GM18520 (cell line): ENCODE measurements at regions not wholly inside any gene's neighbourhood (a gene's known extent, or its start where the extent isn't known, plus 50 kb on each side); places are given as distances from the start of the nearest gene placed in this dataset.
"Not testable (repeated sequence)": the region's sequence is repeated elsewhere in the genome, so short reads cannot be mapped to it uniquely, and the experiment has no call there.

Source experiments
- ATAC-seq: cut with Tn5 transposase; IDR thresholded peaks from one replicate; pipeline ENCODE4 v1.9.1; 2021; ENCODE audit not compliant: unreplicated experiment

DNA sequence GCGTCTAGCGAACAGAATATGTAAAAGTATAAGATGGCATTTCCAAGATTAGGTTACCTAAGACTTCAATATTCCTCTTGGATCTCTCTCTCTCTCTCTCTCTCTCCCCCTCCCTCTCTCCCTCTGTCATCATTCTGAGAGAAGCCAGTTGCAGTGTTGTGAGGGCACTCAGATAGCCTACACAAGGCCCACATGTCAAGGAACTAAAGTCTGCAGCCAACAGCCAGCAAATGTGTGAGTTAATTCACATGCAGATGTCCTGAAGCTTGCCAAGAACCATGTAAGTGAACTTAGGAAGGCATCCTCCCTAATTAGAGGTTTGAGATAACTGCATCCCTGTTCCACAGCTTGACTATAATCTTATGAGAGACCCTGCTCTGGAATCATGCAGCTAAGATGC, 822.9 kb upstream of the PRR20A start:
- ATAC-seq = no peak

- no peak for ATAC-seq
These were observed 808.0 kb upstream of the PRR20A start for GRCh38 chr13:56332671-56333070.

GRCh38 chr13:56335775-56336174, 804.9 kb upstream of the PRR20A start:
- no peak for ATAC-seq

- no peak for ATAC-seq
These were observed 802.3 kb upstream of the PRR20A start for GRCh38 chr13:56338421-56338820.

- no peak for ATAC-seq
These were observed 793.7 kb upstream of the PRR20A start for GRCh38 chr13:56347014-56347413.

DNA sequence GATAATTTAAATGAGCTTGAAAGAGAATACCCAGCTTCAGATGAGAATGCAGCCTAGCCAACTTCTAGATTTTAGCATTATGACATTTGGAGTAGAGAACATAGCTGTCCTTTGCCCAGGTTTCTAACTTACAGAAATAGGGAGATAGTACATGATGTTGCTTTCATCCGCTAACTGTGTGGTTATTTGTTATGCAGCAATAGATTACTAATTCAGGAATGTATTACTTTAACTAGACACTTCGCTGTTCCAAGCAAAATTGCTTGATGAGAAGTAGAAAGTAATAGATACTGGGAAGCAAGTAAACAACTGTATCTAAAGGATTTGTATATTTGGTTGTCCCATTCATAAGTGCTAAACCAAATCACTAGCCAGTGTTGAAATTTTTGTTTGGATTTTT, 790.9 kb upstream of the PRR20A start:
- no peak for ATAC-seq

DNA sequence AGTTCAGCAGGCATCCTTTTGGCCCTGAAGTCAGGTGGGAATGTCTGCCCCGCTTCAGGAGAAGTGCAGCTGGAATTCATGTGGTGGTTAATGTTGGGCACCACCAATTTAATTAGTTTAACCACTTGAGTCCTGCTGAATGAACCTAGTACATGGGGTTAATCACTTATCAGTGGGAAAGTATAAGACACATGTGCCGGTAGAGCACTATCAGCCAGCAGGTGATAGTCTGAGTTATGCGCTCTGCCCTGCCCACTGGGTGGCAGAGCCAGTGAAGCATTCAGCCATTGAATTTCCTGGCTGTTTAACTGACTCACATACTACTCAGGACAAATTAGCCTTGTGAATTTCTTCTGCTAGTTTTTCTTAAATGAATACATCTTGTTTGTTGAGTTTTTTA, 789.7 kb upstream of the PRR20A start:
- ATAC-seq = no peak

- no peak for ATAC-seq
These were observed 788.4 kb upstream of the PRR20A start for GRCh38 chr13:56352361-56352760.

DNA sequence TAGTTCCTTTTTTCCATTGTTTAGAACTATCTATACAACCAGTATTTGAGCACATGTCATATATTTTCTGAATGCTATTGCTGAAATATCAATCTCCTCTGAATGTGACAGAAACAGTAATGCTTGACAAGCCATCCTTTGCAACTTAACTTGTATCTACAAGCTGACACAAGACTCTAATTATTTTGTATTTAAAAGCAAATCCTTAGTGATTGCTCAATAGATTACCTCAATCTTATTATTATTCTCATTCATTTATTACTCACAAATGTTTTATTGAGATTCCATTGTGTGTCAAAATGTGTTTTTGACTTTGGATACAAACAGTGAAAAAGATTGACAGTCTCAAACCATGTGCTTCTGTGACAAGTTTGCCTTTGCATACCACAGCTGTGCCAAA, 787.8 kb upstream of the PRR20A start:
- no peak for ATAC-seq

DNA sequence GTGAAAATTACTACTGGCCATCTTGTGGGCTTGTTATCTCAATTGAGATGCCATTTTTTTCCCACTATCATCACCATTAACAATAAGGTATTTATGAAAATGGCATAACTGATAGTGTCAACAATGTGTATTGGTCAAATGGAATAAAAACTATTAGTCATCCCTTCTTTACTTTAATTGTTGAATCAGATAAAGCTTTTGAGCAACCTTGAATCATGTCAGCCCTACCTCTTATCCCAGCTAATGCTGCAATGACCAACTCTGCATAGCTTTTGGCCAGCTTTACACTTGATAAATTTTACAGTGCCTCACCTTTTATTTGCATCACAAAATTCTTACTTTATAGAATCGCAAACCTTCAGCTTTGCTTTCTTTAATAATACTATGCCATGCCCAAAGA, 784.0 kb upstream of the PRR20A start:
- no peak for ATAC-seq

- ATAC-seq = no peak
These were observed 762.2 kb upstream of the PRR20A start for GRCh38 chr13:56378566-56378965.

GRCh38 chr13:56393549-56393948, 747.2 kb upstream of the PRR20A start:
- ATAC-seq = no peak

- ATAC-seq = no peak
These were observed 744.4 kb upstream of the PRR20A start for GRCh38 chr13:56396318-56396717.

GRCh38 chr13:56400774-56401173, 739.9 kb upstream of the PRR20A start:
- no peak for ATAC-seq

- ATAC-seq = no peak
These were observed 727.9 kb upstream of the PRR20A start for GRCh38 chr13:56412856-56413255.

- no peak for ATAC-seq
These were observed 716.5 kb upstream of the PRR20A start for GRCh38 chr13:56424246-56424645.

DNA sequence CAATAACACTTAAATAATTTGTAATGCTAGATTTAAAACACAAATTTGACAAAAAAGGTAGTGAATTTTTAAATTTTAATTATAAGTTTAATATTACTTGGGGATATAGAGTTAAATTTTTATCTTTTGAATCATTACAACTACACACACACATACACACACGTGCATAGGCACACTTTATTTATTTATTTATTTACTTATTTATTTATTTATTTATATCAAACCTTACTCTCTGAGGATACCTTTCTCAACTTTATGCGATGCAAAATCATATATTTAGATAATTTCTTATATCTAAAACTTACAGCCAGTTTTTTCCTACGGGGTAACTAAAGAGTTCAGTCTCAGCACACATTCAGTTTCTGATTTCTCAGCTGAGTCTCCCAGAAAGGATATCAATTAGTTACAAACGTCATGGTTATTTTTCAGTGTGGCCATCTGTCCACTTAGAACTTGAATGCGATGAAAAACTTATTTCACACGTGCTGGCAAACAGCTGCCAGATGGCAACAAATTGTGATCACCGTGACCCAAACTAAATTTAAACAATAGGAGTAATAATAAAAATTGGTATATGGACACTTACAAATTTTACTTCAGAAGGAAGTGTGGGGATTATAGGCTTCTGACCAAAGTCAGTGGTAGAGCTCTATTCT, 683.1 kb upstream of the PRR20A start:
- ATAC-seq = no peak

DNA sequence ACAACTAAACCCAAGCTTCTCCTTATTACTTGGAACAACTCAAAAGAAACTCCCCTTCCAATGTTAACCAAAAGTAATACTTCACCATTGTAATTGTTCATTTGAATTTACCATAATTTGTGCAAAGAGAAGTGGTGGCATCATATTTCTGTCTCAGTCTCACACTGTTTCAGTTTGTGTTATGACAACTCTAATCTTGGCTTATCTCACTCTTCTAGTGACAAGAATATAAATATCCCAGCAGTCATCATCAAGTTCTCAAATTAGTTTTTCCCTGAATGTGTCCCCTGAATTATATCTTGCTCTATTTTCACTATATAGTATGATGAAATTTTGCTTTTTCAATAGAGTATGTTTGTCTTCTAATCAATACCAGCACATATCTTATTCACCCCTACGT, 681.4 kb upstream of the PRR20A start:
- no peak for ATAC-seq

DNA sequence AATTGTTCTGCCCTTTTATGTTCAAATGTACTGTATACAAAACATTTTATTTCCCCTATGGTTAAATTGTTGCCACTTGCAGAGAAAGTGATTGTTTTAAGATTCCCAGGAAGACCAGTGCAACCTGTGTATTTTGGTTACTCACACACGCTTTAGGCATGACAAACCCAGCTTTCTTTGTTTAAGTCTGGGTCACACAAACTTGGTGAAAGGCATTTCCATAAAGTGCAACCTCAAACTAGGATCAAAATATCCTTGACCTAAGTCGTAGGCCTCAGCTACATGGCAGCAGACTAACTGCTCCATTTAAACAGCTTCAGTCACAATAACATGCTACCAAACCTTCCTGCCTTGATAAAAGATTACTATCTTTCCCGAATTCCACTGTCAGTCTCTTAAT, 639.0 kb upstream of the PRR20A start:
- ATAC-seq = no peak

DNA sequence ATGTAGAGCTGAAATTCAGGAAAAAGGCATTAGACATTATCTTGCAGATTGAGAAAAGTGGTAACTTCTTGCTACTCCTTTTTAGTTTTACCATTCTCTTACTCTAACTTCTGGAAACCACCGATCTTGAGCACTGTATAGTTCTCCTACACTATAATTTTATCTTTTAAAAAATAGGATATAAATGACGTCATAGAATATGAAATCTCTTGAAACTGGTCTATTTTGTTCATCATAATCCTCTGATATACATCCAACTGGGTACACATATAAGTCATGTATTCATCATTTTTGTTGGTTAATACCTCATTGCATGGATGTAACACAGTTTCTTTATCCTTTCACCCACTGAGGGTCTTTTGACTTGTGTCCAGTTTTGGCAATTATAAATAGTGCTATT, 629.9 kb upstream of the PRR20A start:
- no peak for ATAC-seq

DNA sequence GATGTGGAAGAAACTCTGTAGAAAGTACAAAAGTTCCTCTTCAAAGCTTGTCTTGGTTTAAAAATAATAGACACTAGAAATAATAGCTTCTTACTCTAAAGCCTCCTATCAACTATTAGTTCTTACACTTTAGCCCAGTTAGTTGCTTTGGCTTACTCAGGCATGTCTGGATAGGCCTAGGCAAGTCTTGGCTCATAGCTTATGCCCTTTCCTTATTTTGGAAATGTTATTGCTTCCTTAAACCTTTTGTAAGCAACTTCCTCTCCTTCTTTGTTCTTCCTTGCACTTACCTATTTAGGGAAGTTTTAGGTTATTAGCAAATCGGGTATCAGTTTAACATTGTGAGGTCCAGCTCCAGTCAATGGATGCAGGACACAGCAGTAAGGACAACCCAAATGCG, 628.4 kb upstream of the PRR20A start:
- ATAC-seq = not testable (repeated sequence)

DNA sequence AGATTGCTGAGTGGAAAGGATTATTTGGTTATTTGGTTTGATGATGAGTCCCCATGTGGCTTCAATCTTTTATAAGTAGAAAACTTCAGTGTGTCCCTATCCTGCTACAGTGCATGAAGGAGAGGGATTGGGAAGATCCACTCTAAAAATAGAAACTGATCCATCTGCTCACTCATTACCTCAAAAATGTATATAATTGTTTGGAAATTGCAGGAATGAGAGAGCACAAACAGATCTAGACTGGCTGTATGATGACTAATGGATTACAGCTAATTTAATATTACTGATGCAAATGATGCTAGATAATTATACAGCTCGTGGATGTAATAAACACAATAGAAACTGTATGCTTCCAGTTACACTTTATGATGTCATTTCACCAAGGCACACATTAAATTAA, 625.3 kb upstream of the PRR20A start:
- no peak for ATAC-seq

GRCh38 chr13:56528040-56528790, 612.5 kb upstream of the PRR20A start:
- no peak for ATAC-seq
